H1 (cell line): ENCODE measurements at regions not wholly inside any gene's neighbourhood (a gene's known extent, or its start where the extent isn't known, plus 50 kb on each side); places are given as distances from the start of the nearest gene placed in this dataset.
A peak's percentile ranks its signal among the peaks of the same experiment; 100 is the strongest.

ENCODE experiments used
- CTCF ChIA-PET: fragments of 300-600 bp; sonication (Branson Sonifier 250); formaldehyde crosslinking; loops from one replicate; lab custom pipeline; 2021; ENCODE audit not compliant: partially characterized antibody; lab: Charles Lee
- POLR2A ChIA-PET: fragments of 300-600 bp; sonication (Branson Sonifier 250); formaldehyde crosslinking; loops from one replicate; lab custom pipeline; 2021; ENCODE audit warnings: inconsistent platforms; ENCODE audit not compliant: partially characterized antibody; lab: Charles Lee
- DNase-seq, 2 experiments: peaks; one replicate each; pipeline versions ENCODE4 v3.0.0 to v3.0.0-alpha.2; 2010 to 2022; ENCODE audit warnings: low spot score in 2 of 2, low read depth in 1 of 2, mixed read lengths in 1 of 2
- FAIRE-seq: peaks from 2 replicates; lab custom pipeline; 2011; peaks lifted over from hg19 to GRCh38; lab: Jason Lieb, UNC
- H2AFZ ChIP-seq: 2 replicates; pipeline ENCODE4 v1.8.1; 2012; ENCODE audit warnings: low read length, inconsistent platforms
- H2AK5ac ChIP-seq: 2 replicates; pipeline ENCODE4 v1.6.1; 2013; ENCODE audit warnings: low read depth, low read length
- H2BK120ac ChIP-seq: replicated peaks from 2 replicates; pipeline ENCODE3; 2013; ENCODE audit warnings: low read depth, low read length, inconsistent platforms
- H2BK12ac ChIP-seq: 2 replicates; pipeline ENCODE4 v1.6.1; 2013; ENCODE audit warnings: low read depth, low read length
- H2BK15ac ChIP-seq: 2 replicates; pipeline ENCODE4 v1.6.1; 2013; ENCODE audit warnings: low read length
- H2BK20ac ChIP-seq: 2 replicates; pipeline ENCODE4 v1.6.1; 2013; ENCODE audit warnings: low read length
- H2BK5ac ChIP-seq: 2 replicates; pipeline ENCODE4 v1.6.1; 2013; ENCODE audit warnings: low read depth, low read length
- H3K14ac ChIP-seq: 2 replicates; pipeline ENCODE4 v1.6.1; 2013; ENCODE audit warnings: inconsistent platforms; ENCODE audit not compliant: insufficient read length
- H3K18ac ChIP-seq: 2 replicates; pipeline ENCODE4 v1.6.1; 2013; ENCODE audit warnings: low read length; ENCODE audit errors: extremely low read depth
- H3K23ac ChIP-seq: 2 replicates; pipeline ENCODE4 v1.6.1; 2013; ENCODE audit warnings: inconsistent platforms; ENCODE audit not compliant: insufficient read length
- H3K23me2 ChIP-seq: 2 replicates; pipeline ENCODE4 v1.6.1; 2013; ENCODE audit warnings: low read depth, low read length
- H3K27ac ChIP-seq: 2 replicates; pipeline ENCODE4 v1.6.1; 2011; ENCODE audit warnings: low read depth, low read length, inconsistent platforms
- H3K27me3 ChIP-seq, 4 experiments: replicated peaks in 1 of 4; 1 replicate in 1 of 4; 2 replicates in 3 of 4; pipeline versions ENCODE4 v1.6.1 to v1.8.1; 2011 to 2013; ENCODE audit warnings: low read length in 3 of 4, mild to moderate bottlenecking in 3 of 4, inconsistent platforms in 2 of 4, mixed read lengths in 2 of 4, moderate library complexity in 1 of 4; ENCODE audit not compliant: control insufficient read depth in 3 of 4, insufficient read depth in 3 of 4; ENCODE audit errors: extremely low read depth in 1 of 4
- H3K36me3 ChIP-seq, 4 experiments: 2 replicates each; pipeline versions ENCODE4 v1.6.1 to v1.8.1; 2011 to 2013; ENCODE audit warnings: mild to moderate bottlenecking in 4 of 4, low read length in 3 of 4, moderate library complexity in 2 of 4, control low read depth in 1 of 4, inconsistent platforms in 1 of 4; ENCODE audit not compliant: insufficient read depth in 4 of 4, control insufficient read depth in 2 of 4
- H3K4ac ChIP-seq: replicated peaks from 2 replicates; pipeline ENCODE3; 2013; ENCODE audit warnings: low read length, low read depth, mixed read lengths, inconsistent platforms; ENCODE audit not compliant: insufficient read length
- H3K4me1 ChIP-seq, 4 experiments: replicated peaks in 1 of 4; 1 replicate in 1 of 4; 2 replicates in 3 of 4; pipeline versions ENCODE4 v1.6.1 to v1.8.1; 2011 to 2013; ENCODE audit warnings: low read length in 3 of 4, inconsistent platforms in 2 of 4, mixed read lengths in 1 of 4; ENCODE audit not compliant: insufficient read depth in 4 of 4, control insufficient read depth in 3 of 4
- H3K4me2 ChIP-seq, 2 experiments: 2 replicates each; pipeline versions ENCODE4 v1.6.1 to v1.8.1; 2011 to 2013; ENCODE audit warnings: low read depth in 2 of 2, low read length in 2 of 2, control low read depth in 1 of 2, inconsistent platforms in 1 of 2, mild to moderate bottlenecking in 1 of 2; ENCODE audit not compliant: insufficient read depth in 1 of 2
- H3K4me3 ChIP-seq, 4 experiments: fragments of 200-600, 300-600 bp in 1 of 4; sonication (generic), shearing (Covaris generic), sonication (Bioruptor Twin) in 1 of 4; 2 replicates each; pipeline versions ENCODE4 v1.5.1 to v1.8.1; 2011 to 2016; ENCODE audit warnings: low read length in 4 of 4, low read depth in 3 of 4, control low read depth in 2 of 4, inconsistent platforms in 2 of 4, mild to moderate bottlenecking in 2 of 4, mixed read lengths in 1 of 4, moderate library complexity in 1 of 4; ENCODE audit not compliant: insufficient read depth in 2 of 4; ENCODE audit errors: extremely low read depth in 1 of 4
- H3K56ac ChIP-seq: replicated peaks from 2 replicates; pipeline ENCODE3; 2013; ENCODE audit warnings: low read depth, mild to moderate bottlenecking, mixed read lengths, low read length, inconsistent platforms; ENCODE audit not compliant: insufficient read length
- H3K79me1 ChIP-seq: 2 replicates; pipeline ENCODE4 v1.6.1; 2013; ENCODE audit warnings: low read depth, low read length, control low read depth
- H3K79me2 ChIP-seq, 2 experiments: 2 replicates each; pipeline versions ENCODE4 v1.6.1 to v1.8.1; 2012 to 2013; ENCODE audit warnings: low read length in 2 of 2, mild to moderate bottlenecking in 2 of 2, inconsistent platforms in 1 of 2; ENCODE audit not compliant: insufficient read depth in 2 of 2, control insufficient read depth in 1 of 2
- H3K9ac ChIP-seq, 4 experiments: replicated peaks in 1 of 4; 1 replicate in 1 of 4; 2 replicates in 3 of 4; pipeline versions ENCODE4 v1.6.1 to v1.8.1; 2011 to 2013; ENCODE audit warnings: low read depth in 3 of 4, low read length in 3 of 4, control low read depth in 2 of 4, mild to moderate bottlenecking in 2 of 4, moderate library complexity in 2 of 4, inconsistent platforms in 1 of 4; ENCODE audit errors: extremely low read depth in 1 of 4
- H3K9me3 ChIP-seq, 2 experiments: 2 replicates each; pipeline versions ENCODE4 v1.6.1 to v1.8.1; 2012 to 2013; ENCODE audit warnings: mild to moderate bottlenecking in 2 of 2, moderate library complexity in 2 of 2, control low read depth in 1 of 2, inconsistent platforms in 1 of 2, low read depth in 1 of 2, low read length in 1 of 2, mixed read lengths in 1 of 2; ENCODE audit not compliant: insufficient read depth in 2 of 2
- H4K20me1 ChIP-seq, 2 experiments: replicated peaks in 1 of 2; 2 replicates each; pipeline versions ENCODE3 to v1.8.1; 2011 to 2013; ENCODE audit warnings: inconsistent platforms in 2 of 2, low read length in 2 of 2, mild to moderate bottlenecking in 1 of 2; ENCODE audit not compliant: insufficient read depth in 2 of 2, control insufficient read depth in 1 of 2
- H4K5ac ChIP-seq: 2 replicates; pipeline ENCODE4 v1.6.1; 2013; ENCODE audit warnings: low read length, low read depth, mixed read lengths, inconsistent platforms; ENCODE audit not compliant: insufficient read length
- H4K8ac ChIP-seq: 2 replicates; pipeline ENCODE4 v1.8.0; 2013; ENCODE audit warnings: mild to moderate bottlenecking, moderate library complexity, low read length, inconsistent platforms; ENCODE audit not compliant: insufficient read depth; ENCODE audit errors: extremely low read depth
- H4K91ac ChIP-seq: replicated peaks from 2 replicates; pipeline ENCODE3; 2013; ENCODE audit warnings: low read length, mixed read lengths, inconsistent platforms; ENCODE audit not compliant: insufficient read length
- BACH1 ChIP-seq: IDR thresholded peaks from 2 replicates; pipeline ENCODE4 v1.6.1; 2012; ENCODE audit warnings: low read length, improper control_type of control experiment
- BCL11A ChIP-seq, 2 experiments: IDR thresholded peaks; one replicate each; pipeline ENCODE4 v1.6.1; 2011; ENCODE audit warnings: low read depth in 2 of 2, low read length in 2 of 2, mild to moderate bottlenecking in 2 of 2
- CBX5 ChIP-seq: fragments of 300-800, 300-1000 bp; sonication (generic); IDR thresholded peaks from 2 replicates; pipeline ENCODE4 v1.7.1; 2016; ENCODE audit warnings: antibody characterized with exemption, low read length, low read depth
- CEBPB ChIP-seq: IDR thresholded peaks from 2 replicates; pipeline ENCODE4 v1.6.1; 2012; ENCODE audit warnings: low read depth, low read length
- CHD1 ChIP-seq: IDR thresholded peaks from 2 replicates; pipeline ENCODE4 v1.6.1; 2012; ENCODE audit warnings: low read depth, low read length, improper control_type of control experiment
- CREB1 ChIP-seq: IDR thresholded peaks from 2 replicates; pipeline ENCODE4 v1.6.1; 2012; ENCODE audit warnings: inconsistent platforms
- EP300 ChIP-seq, 2 experiments: IDR thresholded peaks; 1 replicate in 1 of 2; 2 replicates in 1 of 2; pipeline ENCODE4 v1.6.1; 2011 to 2012; ENCODE audit warnings: low read depth in 2 of 2, low read length in 2 of 2, mild to moderate bottlenecking in 2 of 2, borderline replicate concordance in 1 of 2, inconsistent platforms in 1 of 2, moderate library complexity in 1 of 2
- FOSL1 ChIP-seq: IDR thresholded peaks from 2 replicates; pipeline ENCODE4 v1.6.1; 2011; ENCODE audit warnings: mild to moderate bottlenecking, low read depth, low read length, moderate library complexity; ENCODE audit not compliant: insufficient read depth
- GTF2F1 ChIP-seq: IDR thresholded peaks from 2 replicates; pipeline ENCODE4 v1.6.1; 2012; ENCODE audit warnings: low read depth, low read length, improper control_type of control experiment, borderline replicate concordance
- HDAC2 ChIP-seq, 2 experiments: fragments of 300-600 bp in 1 of 2; sonication (generic) in 1 of 2; IDR thresholded peaks; 2 replicates each; pipeline ENCODE4 v1.6.1; 2011 to 2012; ENCODE audit warnings: low read depth in 2 of 2, low read length in 2 of 2, mild to moderate bottlenecking in 2 of 2, moderate library complexity in 2 of 2, borderline replicate concordance in 1 of 2, inconsistent platforms in 1 of 2
- POLR2AphosphoS5 ChIP-seq: IDR thresholded peaks from 2 replicates; pipeline ENCODE4 v1.6.1; 2011; ENCODE audit warnings: low read depth, low read length
- SRF ChIP-seq: IDR thresholded peaks from 2 replicates; pipeline ENCODE4 v1.6.1; 2011; ENCODE audit warnings: mild to moderate bottlenecking, low read depth, low read length, moderate library complexity
- YY1 ChIP-seq: IDR thresholded peaks from 2 replicates; pipeline ENCODE4 v1.6.1; 2011; ENCODE audit warnings: low read depth, mild to moderate bottlenecking, low read length
- WGBS, 2 experiments: shearing (Covaris generic) in 1 of 2; methylation state at CpG; one replicate each; pipeline versions ENCODE4 v1.1.6 to v1.1.7; 2013 to 2015; ENCODE audit warnings: low lambda C conversion rate in 2 of 2, mixed read lengths in 2 of 2, inconsistent platforms in 1 of 2, low coverage in 1 of 2, missing lambda C conversion rate in 1 of 2; ENCODE audit not compliant: insufficient replicate concordance in 2 of 2, insufficient coverage in 1 of 2, insufficient read length in 1 of 2; ENCODE audit errors: extremely low coverage in 1 of 2, missing lambda C conversion rate in 1 of 2; 5-methylcytosine and 5-hydroxymethylcytosine counted together
- TF ChIP-seq, protein P1 (sequence below): IDR thresholded peaks from 2 replicates; pipeline ENCODE4 v1.6.1; 2011; ENCODE audit warnings: low read length, improper control_type of control experiment

DNA sequence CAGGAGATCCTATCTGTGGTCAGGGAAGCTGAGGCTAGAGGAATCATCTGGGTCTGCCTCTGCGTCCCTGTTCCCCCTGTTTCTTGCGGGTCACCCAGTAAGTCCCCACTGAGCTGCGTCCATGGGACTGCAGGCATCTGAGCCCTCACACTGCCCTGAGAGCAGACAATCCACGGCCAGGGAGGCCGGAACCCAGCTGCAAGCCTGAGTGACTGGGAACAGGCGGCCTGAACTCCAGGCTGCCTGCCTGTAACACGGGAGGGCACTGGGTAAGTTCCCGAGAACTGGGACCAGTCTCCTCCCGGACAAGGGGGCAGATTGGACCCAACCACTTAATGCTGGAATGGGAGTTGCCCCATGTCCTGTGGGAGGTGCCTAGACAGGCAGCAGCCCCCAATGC lies 727.4 kb downstream of the BRD1 start:
- Histone ChIP-seq H3K79me2 (no peaks in the 10 kb centered on the region), H3K27ac (no peak overlapping the region), H3K27me3 (no peaks in the 10 kb centered on the region), H3K36me3 (no peaks in the 10 kb centered on the region; a peak in 1 of 8 replicates), H3K4me1 (no peaks in the 10 kb centered on the region), H3K4me3 (no peak overlapping the region), H2BK15ac (no peak overlapping the region), H3K4ac (no peak overlapping the region), H2BK20ac (peak overlapping the region; percentile 15; the same call in 1 of the 2 replicates), H4K91ac (no peak overlapping the region), H3K14ac (no peak overlapping the region), H4K5ac (no peak overlapping the region), H4K20me1 (peaks cover 0 to 6% of the 10 kb centered on the region in 2 experiments), H3K23ac (no peak overlapping the region), H3K23me2 (peaks cover 5% of the 10 kb centered on the region; the same call in 1 of the 2 replicates), H2BK5ac (no peak overlapping the region), H2AK5ac (no peak overlapping the region), H4K8ac (no peak overlapping the region), H3K4me2 (no peak overlapping the region), H3K56ac (no peak overlapping the region), H2BK12ac (no peak overlapping the region), H3K9ac (no peak overlapping the region), H3K18ac (no peak overlapping the region), H3K79me1 (no peaks in the 10 kb centered on the region), H2BK120ac (no peak overlapping the region), H2AFZ (no peak overlapping the region), H3K9me3 (no peaks in the 10 kb centered on the region)
- WGBS, 2 experiments, result 95% methylated on average over 9 of the region's 9 CpGs; no CpG with 5 or more reads in 1 of the 2 experiments
- DNase-seq, result no peak
- FAIRE-seq, result no peak
- CTCF ChIA-PET, result interaction anchor here (1.7 kb wide), 1 partner anchor 205 kb away, joined by 5 read pairs; no protein-coding TSS in a partner anchor
- POLR2A ChIA-PET, result no interaction called here
- no peak for TF ChIP-seq CREB1
- no peak for TF ChIP-seq POLR2AphosphoS5
- TF ChIP-seq CBX5, result no peak
- no peak for TF ChIP-seq SRF
- no peak for TF ChIP-seq BCL11A (IDR thresholded peaks at IDR 0.05; ENCODE audit: low read depth in 2 of 2, low read length in 2 of 2)
- TF ChIP-seq EP300 (IDR thresholded peaks at IDR 0.05; ENCODE audit: borderline replicate concordance in 1 of 2, low read depth in 2 of 2, low read length in 2 of 2), result no peak
- TF ChIP-seq YY1, result no peak
- TF ChIP-seq FOSL1, result no peak
- TF ChIP-seq GTF2F1, result no peak
- no peak for TF ChIP-seq CHD1
- no peak for TF ChIP-seq HDAC2 (IDR thresholded peaks at IDR 0.05; ENCODE audit: borderline replicate concordance in 1 of 2, low read depth in 2 of 2, low read length in 2 of 2)
- no peak for TF ChIP-seq CEBPB
- TF ChIP-seq BACH1, result no peak
- TF ChIP-seq, protein P1, sequence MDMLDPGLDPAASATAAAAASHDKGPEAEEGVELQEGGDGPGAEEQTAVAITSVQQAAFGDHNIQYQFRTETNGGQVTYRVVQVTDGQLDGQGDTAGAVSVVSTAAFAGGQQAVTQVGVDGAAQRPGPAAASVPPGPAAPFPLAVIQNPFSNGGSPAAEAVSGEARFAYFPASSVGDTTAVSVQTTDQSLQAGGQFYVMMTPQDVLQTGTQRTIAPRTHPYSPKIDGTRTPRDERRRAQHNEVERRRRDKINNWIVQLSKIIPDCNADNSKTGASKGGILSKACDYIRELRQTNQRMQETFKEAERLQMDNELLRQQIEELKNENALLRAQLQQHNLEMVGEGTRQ, result no peak
